ENCODE measurements at regions not wholly inside any gene's neighbourhood (a gene's known extent, or its start where the extent isn't known, plus 50 kb on each side); places are given as distances from the start of the nearest gene placed in this dataset.

DNA sequence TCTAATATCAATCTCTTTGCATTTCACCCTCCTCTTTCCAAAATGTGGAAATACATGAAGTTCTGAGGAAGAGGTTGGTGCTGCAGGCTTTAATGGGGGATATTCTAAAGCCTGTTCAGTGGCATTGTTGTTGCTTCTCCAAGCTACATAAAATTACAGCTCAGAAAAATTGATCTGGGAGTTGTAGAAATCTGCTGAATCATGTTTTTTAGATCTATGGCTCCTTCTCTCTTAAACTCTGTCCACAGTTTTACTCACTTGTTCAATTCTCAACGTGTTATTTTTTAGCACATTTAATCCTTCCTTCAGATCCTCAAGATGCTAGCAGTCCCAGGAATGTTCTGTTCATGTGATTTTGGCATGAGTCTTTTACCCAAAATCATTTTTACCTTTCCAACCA, 949.5 kb upstream of the ADGRL3 start:
- H3K4me1 ChIP-seq (replicated peaks in 1 of 4; ENCODE audit: control insufficient read depth in 3 of 4, insufficient read depth in 4 of 4, low read length in 3 of 4), result no peaks in the 10 kb centered on the region
- no peak overlapping the region for H2BK20ac ChIP-seq (ENCODE audit: low read length)
- no peaks in the 10 kb centered on the region for H3K79me1 ChIP-seq (ENCODE audit: low read depth, low read length)
- no peaks in the 10 kb centered on the region for H4K20me1 ChIP-seq (replicated peaks in 1 of 2; ENCODE audit: control insufficient read depth in 1 of 2, insufficient read depth in 2 of 2, low read length in 2 of 2)
- ChIA-PET POLR2A (ENCODE audit: partially characterized antibody) (no interaction called here), CTCF (ENCODE audit: partially characterized antibody) (no interaction called here)
- no peak overlapping the region for H3K56ac ChIP-seq (replicated peaks; ENCODE audit: insufficient read length, low read depth, low read length)
- 88% methylated on average over 1 of the region's 1 CpG; no CpG with 5 or more reads in 1 of the 2 experiments for WGBS, 2 experiments (ENCODE audit: extremely low coverage in 1 of 2, insufficient coverage in 1 of 2, insufficient read length in 1 of 2, insufficient replicate concordance in 2 of 2, low coverage in 1 of 2, low lambda C conversion rate in 2 of 2, missing lambda C conversion rate in 1 of 2)
- no peak overlapping the region for H3K18ac ChIP-seq (ENCODE audit: extremely low read depth, low read length)
- no peaks in the 10 kb centered on the region for H3K23me2 ChIP-seq (ENCODE audit: low read depth, low read length)
- H3K4me3 ChIP-seq (ENCODE audit: extremely low read depth in 1 of 4, insufficient read depth in 2 of 4, low read depth in 3 of 4, low read length in 4 of 4), result no peak overlapping the region
- H2AFZ ChIP-seq (ENCODE audit: low read length), result 0 out of 2 replicates have a peak overlapping the region, but pooled peaks have one; percentile 4
- no peak overlapping the region for H2BK120ac ChIP-seq (replicated peaks; ENCODE audit: low read depth, low read length)
- H2BK5ac ChIP-seq (ENCODE audit: low read depth, low read length), result no peak overlapping the region
- no peak overlapping the region for H4K8ac ChIP-seq (ENCODE audit: extremely low read depth, insufficient read depth, low read length)
- H4K5ac ChIP-seq (ENCODE audit: insufficient read length, low read depth, low read length), result no peak overlapping the region
- FAIRE-seq, result no peak
- H3K14ac ChIP-seq (ENCODE audit: insufficient read length), result no peak overlapping the region
- no peak overlapping the region for H2BK15ac ChIP-seq (ENCODE audit: low read length)
- H3K23ac ChIP-seq (ENCODE audit: insufficient read length), result no peak overlapping the region
- H4K91ac ChIP-seq (replicated peaks; ENCODE audit: insufficient read length, low read length), result no peak overlapping the region
- no peaks in the 10 kb centered on the region for H3K9me3 ChIP-seq (ENCODE audit: insufficient read depth in 2 of 2, low read depth in 1 of 2, low read length in 1 of 2)
- TF ChIP-seq, protein P1, sequence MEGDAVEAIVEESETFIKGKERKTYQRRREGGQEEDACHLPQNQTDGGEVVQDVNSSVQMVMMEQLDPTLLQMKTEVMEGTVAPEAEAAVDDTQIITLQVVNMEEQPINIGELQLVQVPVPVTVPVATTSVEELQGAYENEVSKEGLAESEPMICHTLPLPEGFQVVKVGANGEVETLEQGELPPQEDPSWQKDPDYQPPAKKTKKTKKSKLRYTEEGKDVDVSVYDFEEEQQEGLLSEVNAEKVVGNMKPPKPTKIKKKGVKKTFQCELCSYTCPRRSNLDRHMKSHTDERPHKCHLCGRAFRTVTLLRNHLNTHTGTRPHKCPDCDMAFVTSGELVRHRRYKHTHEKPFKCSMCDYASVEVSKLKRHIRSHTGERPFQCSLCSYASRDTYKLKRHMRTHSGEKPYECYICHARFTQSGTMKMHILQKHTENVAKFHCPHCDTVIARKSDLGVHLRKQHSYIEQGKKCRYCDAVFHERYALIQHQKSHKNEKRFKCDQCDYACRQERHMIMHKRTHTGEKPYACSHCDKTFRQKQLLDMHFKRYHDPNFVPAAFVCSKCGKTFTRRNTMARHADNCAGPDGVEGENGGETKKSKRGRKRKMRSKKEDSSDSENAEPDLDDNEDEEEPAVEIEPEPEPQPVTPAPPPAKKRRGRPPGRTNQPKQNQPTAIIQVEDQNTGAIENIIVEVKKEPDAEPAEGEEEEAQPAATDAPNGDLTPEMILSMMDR (IDR thresholded peaks at IDR 0.05; ENCODE audit: control extremely low read depth in 1 of 3, insufficient read depth in 1 of 3, low read depth in 1 of 3, low read length in 3 of 3), result no peak
- TF ChIP-seq SRF (IDR thresholded peaks at IDR 0.05; ENCODE audit: low read depth, low read length) (no peak), RFX5 (IDR thresholded peaks at IDR 0.05; ENCODE audit: borderline replicate concordance, low read depth, low read length) (no peak), MAFK (IDR thresholded peaks at IDR 0.05; ENCODE audit: low read depth, low read length) (peak; percentile 38; the same call in 1 of the 2 replicates)
- H3K27ac ChIP-seq (ENCODE audit: low read depth, low read length), result no peak overlapping the region
- H2BK12ac ChIP-seq (ENCODE audit: low read depth, low read length), result no peak overlapping the region
- H3K4ac ChIP-seq (replicated peaks; ENCODE audit: insufficient read length, low read depth, low read length), result no peak overlapping the region
- H3K36me3 ChIP-seq (ENCODE audit: control insufficient read depth in 2 of 4, insufficient read depth in 4 of 4, low read length in 3 of 4), result no peaks in the 10 kb centered on the region
- H2AK5ac ChIP-seq (ENCODE audit: low read depth, low read length), result no peak overlapping the region
- H3K9ac ChIP-seq (replicated peaks in 1 of 4; ENCODE audit: extremely low read depth in 1 of 4, low read depth in 3 of 4, low read length in 3 of 4), result no peak overlapping the region
- no peaks in the 10 kb centered on the region for H3K27me3 ChIP-seq (replicated peaks in 1 of 4; ENCODE audit: control insufficient read depth in 3 of 4, extremely low read depth in 1 of 4, insufficient read depth in 3 of 4, low read length in 3 of 4)
- no peak for DNase-seq (ENCODE audit: low read depth in 1 of 2, low spot score in 2 of 2)
- H3K79me2 ChIP-seq (ENCODE audit: control insufficient read depth in 1 of 2, insufficient read depth in 2 of 2, low read length in 2 of 2), result no peaks in the 10 kb centered on the region
- no peak overlapping the region for H3K4me2 ChIP-seq (ENCODE audit: insufficient read depth in 1 of 2, low read depth in 2 of 2, low read length in 2 of 2)
